ENCODE measurements at regions not wholly inside any gene's neighbourhood (a gene's known extent, or its start where the extent isn't known, plus 50 kb on each side); places are given as distances from the start of the nearest gene placed in this dataset.

GRCh38 chr7:84627250-84627649 lies 432.7 kb upstream of the SEMA3A start:
- CTCF ChIA-PET: no interaction called here
- no peaks in the 10 kb centered on the region for H3K27me3 Mint-ChIP-seq
- no peak overlapping the region for H3K4me3 Mint-ChIP-seq
- POLR2A ChIA-PET: no interaction called here
- no peak for DNase-seq
- H3K36me3 Mint-ChIP-seq (ENCODE audit: low read depth): no peaks in the 10 kb centered on the region
- H3K4me1 Mint-ChIP-seq: no peaks in the 10 kb centered on the region
- H3K9me3 Mint-ChIP-seq: peaks cover 3% of the 10 kb centered on the region
- no peak overlapping the region for H3K27ac Mint-ChIP-seq

GRCh38 chr7:84624927-84625326 lies 430.3 kb upstream of the SEMA3A start:
- DNase-seq: no peak
- Mint-ChIP-seq H3K4me3 (no peak overlapping the region), H3K27me3 (no peaks in the 10 kb centered on the region), H3K9me3 (no peaks in the 10 kb centered on the region), H3K27ac (no peak overlapping the region), H3K36me3 (ENCODE audit: low read depth) (no peaks in the 10 kb centered on the region), H3K4me1 (no peaks in the 10 kb centered on the region)
- CTCF ChIA-PET: interaction anchor here (1.3 kb wide), 1 partner anchor 15 kb away, joined by 3 read pairs; no protein-coding TSS in a partner anchor
- POLR2A ChIA-PET: no interaction called here

- ChIA-PET CTCF (interaction anchor here (1.3 kb wide), 1 partner anchor 15 kb away, joined by 3 read pairs; no protein-coding TSS in a partner anchor), POLR2A (no interaction called here)
- H3K27ac Mint-ChIP-seq: no peak overlapping the region
- H3K27me3 Mint-ChIP-seq: no peaks in the 10 kb centered on the region
- no peaks in the 10 kb centered on the region for H3K36me3 Mint-ChIP-seq (ENCODE audit: low read depth)
- no peak for DNase-seq
- no peaks in the 10 kb centered on the region for H3K4me1 Mint-ChIP-seq
- no peak overlapping the region for H3K4me3 Mint-ChIP-seq
- no peaks in the 10 kb centered on the region for H3K9me3 Mint-ChIP-seq
Observed at GRCh38 chr7:84624527-84624926, 429.9 kb upstream of the SEMA3A start.

- Mint-ChIP-seq H3K4me3 (no peak overlapping the region), H3K36me3 (ENCODE audit: low read depth) (no peaks in the 10 kb centered on the region), H3K27ac (no peak overlapping the region), H3K4me1 (no peaks in the 10 kb centered on the region), H3K27me3 (no peaks in the 10 kb centered on the region), H3K9me3 (no peaks in the 10 kb centered on the region)
- ChIA-PET POLR2A (no interaction called here), CTCF (no interaction called here)
- DNase-seq: no peak
Observed at GRCh38 chr7:84617265-84618030, 422.9 kb upstream of the SEMA3A start.

GRCh38 chr7:84614821-84615501 lies 420.4 kb upstream of the SEMA3A start:
- DNase-seq: no peak
- ChIA-PET CTCF (no interaction called here), POLR2A (no interaction called here)
- Mint-ChIP-seq H3K27me3 (no peaks in the 10 kb centered on the region), H3K9me3 (no peaks in the 10 kb centered on the region), H3K4me1 (no peaks in the 10 kb centered on the region), H3K27ac (no peak overlapping the region), H3K36me3 (ENCODE audit: low read depth) (no peaks in the 10 kb centered on the region), H3K4me3 (no peak overlapping the region)

- H3K4me3 Mint-ChIP-seq: no peak overlapping the region
- no peak overlapping the region for H3K27ac Mint-ChIP-seq
Observed at GRCh38 chr7:84612981-84613681, 418.5 kb upstream of the SEMA3A start.

GRCh38 chr7:84611391-84611790 lies 416.8 kb upstream of the SEMA3A start:
- no peak for DNase-seq
- Mint-ChIP-seq H3K9me3 (no peaks in the 10 kb centered on the region), H3K27me3 (no peaks in the 10 kb centered on the region), H3K4me3 (no peak overlapping the region), H3K27ac (no peak overlapping the region), H3K36me3 (ENCODE audit: low read depth) (no peaks in the 10 kb centered on the region), H3K4me1 (no peaks in the 10 kb centered on the region)
- CTCF ChIA-PET: no interaction called here
- POLR2A ChIA-PET: no interaction called here

More at GRCh38 chr7:84612981-84613681, 418.5 kb upstream of the SEMA3A start:
- Mint-ChIP-seq H3K9me3 (no peaks in the 10 kb centered on the region), H3K4me1 (no peaks in the 10 kb centered on the region), H3K36me3 (ENCODE audit: low read depth) (no peaks in the 10 kb centered on the region), H3K27me3 (no peaks in the 10 kb centered on the region)
- ChIA-PET POLR2A (no interaction called here), CTCF (no interaction called here)
- DNase-seq: no peak

- CTCF ChIA-PET: interaction anchor here (1.3 kb wide), 1 partner anchor 14 kb away, joined by 3 read pairs; no protein-coding TSS in a partner anchor
- H3K27ac Mint-ChIP-seq: no peak overlapping the region
Observed at GRCh38 chr7:84610390-84610789, 415.8 kb upstream of the SEMA3A start.

GRCh38 chr7:84605301-84605700 lies 410.7 kb upstream of the SEMA3A start:
- no peaks in the 10 kb centered on the region for H3K9me3 Mint-ChIP-seq
- H3K27ac Mint-ChIP-seq: no peak overlapping the region
- ChIA-PET POLR2A (no interaction called here), CTCF (no interaction called here)
- no peak overlapping the region for H3K4me3 Mint-ChIP-seq
- H3K36me3 Mint-ChIP-seq (ENCODE audit: low read depth): no peaks in the 10 kb centered on the region
- no peaks in the 10 kb centered on the region for H3K27me3 Mint-ChIP-seq
- no peaks in the 10 kb centered on the region for H3K4me1 Mint-ChIP-seq
- no peak for DNase-seq

More at GRCh38 chr7:84610390-84610789, 415.8 kb upstream of the SEMA3A start:
- no peaks in the 10 kb centered on the region for H3K9me3 Mint-ChIP-seq
- DNase-seq: no peak
- no peaks in the 10 kb centered on the region for H3K4me1 Mint-ChIP-seq
- no peak overlapping the region for H3K4me3 Mint-ChIP-seq
- H3K27me3 Mint-ChIP-seq: no peaks in the 10 kb centered on the region
- no peaks in the 10 kb centered on the region for H3K36me3 Mint-ChIP-seq (ENCODE audit: low read depth)
- POLR2A ChIA-PET: no interaction called here

- POLR2A ChIA-PET: no interaction called here
- Mint-ChIP-seq H3K9me3 (no peaks in the 10 kb centered on the region), H3K27ac (no peak overlapping the region), H3K4me1 (no peaks in the 10 kb centered on the region), H3K4me3 (no peak overlapping the region), H3K27me3 (no peaks in the 10 kb centered on the region), H3K36me3 (ENCODE audit: low read depth) (no peaks in the 10 kb centered on the region)
- DNase-seq: no peak
- CTCF ChIA-PET: no interaction called here
Observed at GRCh38 chr7:84603545-84603944, 409.0 kb upstream of the SEMA3A start.

- CTCF ChIA-PET: no interaction called here
- no peak overlapping the region for H3K4me3 Mint-ChIP-seq
Observed at GRCh38 chr7:84595026-84595425, 400.4 kb upstream of the SEMA3A start.

GRCh38 chr7:84591897-84592296 lies 397.3 kb upstream of the SEMA3A start:
- ChIA-PET POLR2A (no interaction called here), CTCF (no interaction called here)
- no peak overlapping the region for H3K4me3 Mint-ChIP-seq
- H3K27me3 Mint-ChIP-seq: no peaks in the 10 kb centered on the region
- no peaks in the 10 kb centered on the region for H3K36me3 Mint-ChIP-seq (ENCODE audit: low read depth)
- no peak for DNase-seq
- no peak overlapping the region for H3K27ac Mint-ChIP-seq
- H3K9me3 Mint-ChIP-seq: no peaks in the 10 kb centered on the region
- H3K4me1 Mint-ChIP-seq: no peaks in the 10 kb centered on the region

More at GRCh38 chr7:84595026-84595425, 400.4 kb upstream of the SEMA3A start:
- Mint-ChIP-seq H3K9me3 (no peaks in the 10 kb centered on the region), H3K36me3 (ENCODE audit: low read depth) (no peaks in the 10 kb centered on the region), H3K27me3 (no peaks in the 10 kb centered on the region), H3K27ac (no peak overlapping the region), H3K4me1 (no peaks in the 10 kb centered on the region)
- POLR2A ChIA-PET: no interaction called here
- no peak for DNase-seq

GRCh38 chr7:84589012-84589411 lies 394.4 kb upstream of the SEMA3A start:
- CTCF ChIA-PET: no interaction called here
- POLR2A ChIA-PET: no interaction called here
- H3K27me3 Mint-ChIP-seq: no peaks in the 10 kb centered on the region
- no peaks in the 10 kb centered on the region for H3K9me3 Mint-ChIP-seq
- no peak for DNase-seq
- no peaks in the 10 kb centered on the region for H3K36me3 Mint-ChIP-seq (ENCODE audit: low read depth)
- no peaks in the 10 kb centered on the region for H3K4me1 Mint-ChIP-seq
- H3K27ac Mint-ChIP-seq: no peak overlapping the region
- no peak overlapping the region for H3K4me3 Mint-ChIP-seq

Data from activated CD4-positive, alpha-beta T cell treated with anti-CD3 and anti-CD28 coated beads, Interleukin-2, amount 10 ng/mL, durations not matched to agents 7 days and 5 days (primary cell).